ENCODE measurements at regions not wholly inside any gene's neighbourhood (a gene's known extent, or its start where the extent isn't known, plus 50 kb on each side); places are given as distances from the start of the nearest gene placed in this dataset.

- ChIA-PET POLR2A (no interaction called here), CTCF (no interaction called here)
- H3K27ac Mint-ChIP-seq: no peak overlapping the region
- ATAC-seq (no peak), DNase-seq (no peak)
- H3K4me1 Mint-ChIP-seq (ENCODE audit: low read depth): no peaks in the 10 kb centered on the region
- no peaks in the 10 kb centered on the region for H3K36me3 Mint-ChIP-seq (ENCODE audit: low read depth)
- no peaks in the 10 kb centered on the region for H3K9me3 Mint-ChIP-seq (ENCODE audit: insufficient read depth)
- H3K4me3 Mint-ChIP-seq: no peak overlapping the region
- H3K27me3 Mint-ChIP-seq (ENCODE audit: low read depth): peaks cover 2% of the 10 kb centered on the region
Observed at GRCh38 chr6:40028449-40028848, 94.2 kb upstream of the MOCS1 start.

GRCh38 chr6:40022867-40023266 lies 88.6 kb upstream of the MOCS1 start:
- H3K27ac Mint-ChIP-seq: no peak overlapping the region
- DNase-seq: no peak
- no peak overlapping the region for H3K4me3 Mint-ChIP-seq
- no peaks in the 10 kb centered on the region for H3K4me1 Mint-ChIP-seq (ENCODE audit: low read depth)
- ATAC-seq: no peak
- no peaks in the 10 kb centered on the region for H3K9me3 Mint-ChIP-seq (ENCODE audit: insufficient read depth)
- no peaks in the 10 kb centered on the region for H3K36me3 Mint-ChIP-seq (ENCODE audit: low read depth)
- CTCF ChIA-PET: no interaction called here
- H3K27me3 Mint-ChIP-seq (ENCODE audit: low read depth): peaks cover 2% of the 10 kb centered on the region
- POLR2A ChIA-PET: no interaction called here

- no peak overlapping the region for H3K4me3 Mint-ChIP-seq
- ATAC-seq (no peak), DNase-seq (no peak)
- H3K27me3 Mint-ChIP-seq (ENCODE audit: low read depth): no peaks in the 10 kb centered on the region
- no peaks in the 10 kb centered on the region for H3K36me3 Mint-ChIP-seq (ENCODE audit: low read depth)
- ChIA-PET CTCF (no interaction called here), POLR2A (no interaction called here)
- no peaks in the 10 kb centered on the region for H3K4me1 Mint-ChIP-seq (ENCODE audit: low read depth)
- H3K27ac Mint-ChIP-seq: no peak overlapping the region
- H3K9me3 Mint-ChIP-seq (ENCODE audit: insufficient read depth): no peaks in the 10 kb centered on the region
Observed at GRCh38 chr6:40020166-40020565, 85.9 kb upstream of the MOCS1 start.

GRCh38 chr6:40015530-40015929 lies 81.3 kb upstream of the MOCS1 start:
- ChIA-PET POLR2A (no interaction called here), CTCF (no interaction called here)
- no peaks in the 10 kb centered on the region for H3K4me1 Mint-ChIP-seq (ENCODE audit: low read depth)
- H3K27me3 Mint-ChIP-seq (ENCODE audit: low read depth): peaks cover 5% of the 10 kb centered on the region
- no peaks in the 10 kb centered on the region for H3K9me3 Mint-ChIP-seq (ENCODE audit: insufficient read depth)
- no peak for ATAC-seq
- H3K36me3 Mint-ChIP-seq (ENCODE audit: low read depth): no peaks in the 10 kb centered on the region
- DNase-seq: no peak
- no peak overlapping the region for H3K4me3 Mint-ChIP-seq
- no peak overlapping the region for H3K27ac Mint-ChIP-seq

- no peak overlapping the region for H3K27ac Mint-ChIP-seq
- ChIA-PET CTCF (no interaction called here), POLR2A (no interaction called here)
- H3K4me3 Mint-ChIP-seq: no peak overlapping the region
- H3K9me3 Mint-ChIP-seq (ENCODE audit: insufficient read depth): no peaks in the 10 kb centered on the region
- H3K36me3 Mint-ChIP-seq (ENCODE audit: low read depth): no peaks in the 10 kb centered on the region
- no peaks in the 10 kb centered on the region for H3K4me1 Mint-ChIP-seq (ENCODE audit: low read depth)
- peaks cover 8% of the 10 kb centered on the region for H3K27me3 Mint-ChIP-seq (ENCODE audit: low read depth)
- ATAC-seq (no peak), DNase-seq (no peak)
Observed at GRCh38 chr6:40011844-40012243, 77.6 kb upstream of the MOCS1 start.

- ATAC-seq (no peak), DNase-seq (no peak)
- Mint-ChIP-seq H3K9me3 (ENCODE audit: insufficient read depth) (peaks cover 7% of the 10 kb centered on the region), H3K27ac (no peak overlapping the region), H3K4me1 (ENCODE audit: low read depth) (no peaks in the 10 kb centered on the region), H3K4me3 (no peak overlapping the region), H3K27me3 (ENCODE audit: low read depth) (no peaks in the 10 kb centered on the region), H3K36me3 (ENCODE audit: low read depth) (no peaks in the 10 kb centered on the region)
- ChIA-PET CTCF (no interaction called here), POLR2A (no interaction called here)
Observed at GRCh38 chr6:40000964-40001515, 66.8 kb upstream of the MOCS1 start.

GRCh38 chr6:39999006-39999867 lies 65.0 kb upstream of the MOCS1 start:
- H3K9me3 Mint-ChIP-seq (ENCODE audit: insufficient read depth): peaks cover 10% of the 10 kb centered on the region
- ChIA-PET CTCF (no interaction called here), POLR2A (no interaction called here)
- no peaks in the 10 kb centered on the region for H3K36me3 Mint-ChIP-seq (ENCODE audit: low read depth)
- DNase-seq: no peak
- no peak for ATAC-seq
- H3K27me3 Mint-ChIP-seq (ENCODE audit: low read depth): no peaks in the 10 kb centered on the region
- no peak overlapping the region for H3K4me3 Mint-ChIP-seq
- H3K27ac Mint-ChIP-seq: no peak overlapping the region
- H3K4me1 Mint-ChIP-seq (ENCODE audit: low read depth): no peaks in the 10 kb centered on the region

- peaks cover 11% of the 10 kb centered on the region for H3K9me3 Mint-ChIP-seq (ENCODE audit: insufficient read depth)
- no peaks in the 10 kb centered on the region for H3K36me3 Mint-ChIP-seq (ENCODE audit: low read depth)
- H3K27me3 Mint-ChIP-seq (ENCODE audit: low read depth): no peaks in the 10 kb centered on the region
- H3K4me3 Mint-ChIP-seq: no peak overlapping the region
- ChIA-PET POLR2A (no interaction called here), CTCF (no interaction called here)
- no peak for DNase-seq
- no peak for ATAC-seq
- no peaks in the 10 kb centered on the region for H3K4me1 Mint-ChIP-seq (ENCODE audit: low read depth)
- H3K27ac Mint-ChIP-seq: no peak overlapping the region
Observed at GRCh38 chr6:39998126-39998525, 63.9 kb upstream of the MOCS1 start.

GRCh38 chr6:39997101-39997635 lies 62.9 kb upstream of the MOCS1 start:
- no peaks in the 10 kb centered on the region for H3K36me3 Mint-ChIP-seq (ENCODE audit: low read depth)
- no peaks in the 10 kb centered on the region for H3K27me3 Mint-ChIP-seq (ENCODE audit: low read depth)
- H3K27ac Mint-ChIP-seq: no peak overlapping the region
- CTCF ChIA-PET: no interaction called here
- H3K4me1 Mint-ChIP-seq (ENCODE audit: low read depth): no peaks in the 10 kb centered on the region
- no peak overlapping the region for H3K4me3 Mint-ChIP-seq
- POLR2A ChIA-PET: no interaction called here
- ATAC-seq: no peak
- no peak for DNase-seq
- peaks cover 18% of the 10 kb centered on the region for H3K9me3 Mint-ChIP-seq (ENCODE audit: insufficient read depth)

GRCh38 chr6:39995633-39996032 lies 61.4 kb upstream of the MOCS1 start:
- peaks cover 18% of the 10 kb centered on the region for H3K9me3 Mint-ChIP-seq (ENCODE audit: insufficient read depth)
- no peaks in the 10 kb centered on the region for H3K4me1 Mint-ChIP-seq (ENCODE audit: low read depth)
- no peak overlapping the region for H3K4me3 Mint-ChIP-seq
- ChIA-PET CTCF (no interaction called here), POLR2A (no interaction called here)
- ATAC-seq (no peak), DNase-seq (no peak)
- no peaks in the 10 kb centered on the region for H3K27me3 Mint-ChIP-seq (ENCODE audit: low read depth)
- H3K36me3 Mint-ChIP-seq (ENCODE audit: low read depth): no peaks in the 10 kb centered on the region
- no peak overlapping the region for H3K27ac Mint-ChIP-seq

GRCh38 chr6:39992861-39993622 lies 58.8 kb upstream of the MOCS1 start:
- no peak overlapping the region for H3K27ac Mint-ChIP-seq
- peaks cover 2% of the 10 kb centered on the region for H3K27me3 Mint-ChIP-seq (ENCODE audit: low read depth)
- H3K9me3 Mint-ChIP-seq (ENCODE audit: insufficient read depth): peaks cover 11% of the 10 kb centered on the region
- no peaks in the 10 kb centered on the region for H3K4me1 Mint-ChIP-seq (ENCODE audit: low read depth)
- no peak for ATAC-seq
- no peak overlapping the region for H3K4me3 Mint-ChIP-seq
- ChIA-PET CTCF (no interaction called here), POLR2A (no interaction called here)
- DNase-seq: no peak
- no peaks in the 10 kb centered on the region for H3K36me3 Mint-ChIP-seq (ENCODE audit: low read depth)
